Activated CD4-positive, alpha-beta T cell treated with anti-CD3 and anti-CD28 coated beads for 36 hours (primary cell): ENCODE measurements at regions not wholly inside any gene's neighbourhood (a gene's known extent, or its start where the extent isn't known, plus 50 kb on each side); places are given as distances from the start of the nearest gene placed in this dataset.

ENCODE experiments used
- ATAC-seq: fragments of 200-7000 bp; cut with Tn5 transposase; one replicate; pipeline ENCODE4 v1.10.0; 2021; ENCODE audit warnings: mild to moderate bottlenecking, moderate library complexity
- CTCF ChIA-PET: fragments of 350-600 bp; sonication (Branson Sonifier 250); formaldehyde crosslinking; loops from one replicate; lab custom pipeline; 2021; ENCODE audit warnings: antibody characterized with exemption; lab: Charles Lee
- POLR2A ChIA-PET: fragments of 350-600 bp; sonication (Branson Sonifier 250); formaldehyde crosslinking; loops from one replicate; lab custom pipeline; 2021; ENCODE audit warnings: antibody characterized with exemption, inconsistent platforms; lab: Charles Lee
- DNase-seq: peaks from one replicate; pipeline ENCODE4 v3.0.0-alpha.2; 2020
- H3K27ac Mint-ChIP-seq: one replicate; pipeline ENCODE4 v1.8.0; 2021; ENCODE audit warnings: mixed read lengths
- H3K27me3 Mint-ChIP-seq: one replicate; pipeline ENCODE4 v1.8.0; 2021; ENCODE audit warnings: mixed read lengths
- H3K36me3 Mint-ChIP-seq: one replicate; pipeline ENCODE4 v1.8.0; 2021; ENCODE audit warnings: low read depth, mixed read lengths
- H3K4me1 Mint-ChIP-seq: one replicate; pipeline ENCODE4 v1.8.0; 2021; ENCODE audit warnings: mixed read lengths
- H3K4me3 Mint-ChIP-seq: one replicate; pipeline ENCODE4 v1.8.0; 2021; ENCODE audit warnings: mild to moderate bottlenecking, moderate library complexity, mixed read lengths
- H3K9me3 Mint-ChIP-seq: one replicate; pipeline ENCODE4 v1.8.0; 2021; ENCODE audit warnings: low read depth, mixed read lengths
- intact Hi-C, 2 experiments: fragments of 100-400 bp; cut with DNase I in 1 of 2; cut with micrococcal nuclease in 1 of 2; formaldehyde crosslinking; loops; one replicate each; pipeline versions ENCODE4 v1.14.2 to v1.15.1; 2022 to 2024; cut with DNase I, micrococcal nuclease

- Mint-ChIP-seq H3K4me1 (no peaks in the 10 kb centered on the region), H3K27me3 (peaks cover 15% of the 10 kb centered on the region), H3K36me3 (no peaks in the 10 kb centered on the region), H3K4me3 (no peak overlapping the region), H3K9me3 (peaks cover 8% of the 10 kb centered on the region), H3K27ac (no peak overlapping the region)
- intact Hi-C loops: no loop called here
- DNase-seq: no peak
- ATAC-seq: no peak
- ChIA-PET POLR2A (no interaction called here), CTCF (no interaction called here)
Measured at GRCh38 chr17:79670537-79671084, 59.8 kb upstream of the RBFOX3 start.

GRCh38 chr17:79669861-79670260, 59.0 kb upstream of the RBFOX3 start:
- CTCF ChIA-PET: no interaction called here
- intact Hi-C loops: no loop called here
- POLR2A ChIA-PET: no interaction called here
- no peak for DNase-seq
- peaks cover 19% of the 10 kb centered on the region for H3K27me3 Mint-ChIP-seq
- no peak overlapping the region for H3K27ac Mint-ChIP-seq
- H3K9me3 Mint-ChIP-seq: peaks cover 8% of the 10 kb centered on the region
- H3K4me3 Mint-ChIP-seq: no peak overlapping the region
- H3K4me1 Mint-ChIP-seq: no peaks in the 10 kb centered on the region
- H3K36me3 Mint-ChIP-seq: no peaks in the 10 kb centered on the region
- ATAC-seq: no peak

- POLR2A ChIA-PET: no interaction called here
- CTCF ChIA-PET: no interaction called here
- Mint-ChIP-seq H3K9me3 (peaks cover 5% of the 10 kb centered on the region), H3K36me3 (no peaks in the 10 kb centered on the region), H3K4me3 (no peak overlapping the region), H3K4me1 (no peaks in the 10 kb centered on the region), H3K27me3 (peaks cover 24% of the 10 kb centered on the region), H3K27ac (no peak overlapping the region)
- DNase-seq (no peak), ATAC-seq (no peak)
- intact Hi-C loops: no loop called here
Measured at GRCh38 chr17:79668344-79669250, 57.7 kb upstream of the RBFOX3 start.

GRCh38 chr17:79667746-79668145, 56.9 kb upstream of the RBFOX3 start:
- intact Hi-C loops: no loop called here
- ATAC-seq (no peak), DNase-seq (no peak)
- CTCF ChIA-PET: no interaction called here
- Mint-ChIP-seq H3K27me3 (peaks cover 28% of the 10 kb centered on the region), H3K9me3 (peaks cover 2% of the 10 kb centered on the region), H3K4me3 (no peak overlapping the region), H3K27ac (no peak overlapping the region), H3K36me3 (no peaks in the 10 kb centered on the region), H3K4me1 (no peaks in the 10 kb centered on the region)
- POLR2A ChIA-PET: no interaction called here

GRCh38 chr17:79667121-79667715, 56.4 kb upstream of the RBFOX3 start:
- peaks cover 4% of the 10 kb centered on the region for H3K9me3 Mint-ChIP-seq
- ChIA-PET POLR2A (no interaction called here), CTCF (no interaction called here)
- H3K4me1 Mint-ChIP-seq: no peaks in the 10 kb centered on the region
- DNase-seq: no peak
- no peak overlapping the region for H3K4me3 Mint-ChIP-seq
- H3K27ac Mint-ChIP-seq: no peak overlapping the region
- H3K27me3 Mint-ChIP-seq: peaks cover 27% of the 10 kb centered on the region
- ATAC-seq: no peak
- H3K36me3 Mint-ChIP-seq: no peaks in the 10 kb centered on the region
- intact Hi-C loops: no loop called here

- no peak overlapping the region for H3K4me3 Mint-ChIP-seq
Measured at GRCh38 chr17:79666111-79666510, 55.3 kb upstream of the RBFOX3 start.

GRCh38 chr17:79664930-79665737, 54.3 kb upstream of the RBFOX3 start:
- DNase-seq: no peak
- Mint-ChIP-seq H3K27me3 (peaks cover 35% of the 10 kb centered on the region), H3K4me1 (no peaks in the 10 kb centered on the region), H3K9me3 (peaks cover 6% of the 10 kb centered on the region), H3K36me3 (no peaks in the 10 kb centered on the region), H3K27ac (no peak overlapping the region), H3K4me3 (no peak overlapping the region)
- ChIA-PET POLR2A (no interaction called here), CTCF (interaction anchor here (0.6 kb wide), 3 partner anchors 61 to 1490 kb away, joined by 3 to 4 read pairs (median 3); no protein-coding TSS in a partner anchor)
- intact Hi-C loops: no loop called here
- no peak for ATAC-seq

More at GRCh38 chr17:79666111-79666510, 55.3 kb upstream of the RBFOX3 start:
- H3K27ac Mint-ChIP-seq: no peak overlapping the region
- ATAC-seq: no peak
- no peak for DNase-seq
- H3K9me3 Mint-ChIP-seq: peaks cover 6% of the 10 kb centered on the region
- H3K27me3 Mint-ChIP-seq: peaks cover 30% of the 10 kb centered on the region
- CTCF ChIA-PET: no interaction called here
- no peaks in the 10 kb centered on the region for H3K36me3 Mint-ChIP-seq
- intact Hi-C loops: no loop called here
- POLR2A ChIA-PET: no interaction called here
- no peaks in the 10 kb centered on the region for H3K4me1 Mint-ChIP-seq

- ATAC-seq (no peak), DNase-seq (no peak)
- Mint-ChIP-seq H3K4me1 (no peaks in the 10 kb centered on the region), H3K27ac (no peak overlapping the region), H3K4me3 (no peak overlapping the region), H3K27me3 (peaks cover 53% of the 10 kb centered on the region), H3K36me3 (no peaks in the 10 kb centered on the region), H3K9me3 (peaks cover 6% of the 10 kb centered on the region)
- ChIA-PET POLR2A (no interaction called here), CTCF (no interaction called here)
- intact Hi-C loops: no loop called here
Measured at GRCh38 chr17:79661292-79662041, 50.6 kb upstream of the RBFOX3 start.
